H54 (cell line): ENCODE measurements at regions not wholly inside any gene's neighbourhood (a gene's known extent, or its start where the extent isn't known, plus 50 kb on each side); places are given as distances from the start of the nearest gene placed in this dataset.
A peak's percentile ranks its signal among the peaks of the same experiment; 100 is the strongest.

Source experiments
- DNase-seq: peaks from one replicate; pipeline ENCODE4 v3.0.0; 2011; ENCODE audit warnings: low spot score, mixed read lengths; ENCODE audit not compliant: insufficient read length
- FAIRE-seq: peaks from 3 replicates; lab custom pipeline; 2011; peaks lifted over from hg19 to GRCh38; lab: Jason Lieb, UNC
- POLR2A ChIP-seq: IDR thresholded peaks from 2 replicates; pipeline ENCODE4 v1.6.1; 2011; ENCODE audit warnings: low read depth, mild to moderate bottlenecking, low read length

DNA sequence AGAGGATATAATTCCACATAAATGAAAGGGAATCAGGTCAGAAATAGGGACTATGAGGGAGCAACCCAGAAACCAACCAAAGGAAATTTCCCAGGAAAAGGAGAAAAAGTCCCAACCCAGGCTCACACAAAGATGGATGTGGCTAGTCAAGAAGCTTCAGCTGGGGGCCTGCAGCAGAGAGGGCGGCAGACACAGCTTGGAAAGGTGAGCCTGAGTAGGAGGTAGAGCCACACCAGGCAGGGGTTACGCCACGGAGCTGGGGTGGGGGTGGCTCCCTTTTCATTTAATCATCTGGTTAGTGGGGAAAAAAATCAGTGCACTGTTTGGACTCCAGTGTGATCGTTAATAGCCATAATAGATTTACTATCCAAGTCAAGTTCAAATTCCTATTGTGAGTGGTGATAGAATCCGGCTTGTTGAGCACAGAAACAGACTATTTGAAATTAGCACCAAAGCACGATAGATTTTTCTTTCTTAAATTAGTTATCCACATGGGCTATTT, 220.6 kb downstream of the TPBG start:
- FAIRE-seq (no peak), DNase-seq (no peak)
- no peak for TF ChIP-seq POLR2A

DNA sequence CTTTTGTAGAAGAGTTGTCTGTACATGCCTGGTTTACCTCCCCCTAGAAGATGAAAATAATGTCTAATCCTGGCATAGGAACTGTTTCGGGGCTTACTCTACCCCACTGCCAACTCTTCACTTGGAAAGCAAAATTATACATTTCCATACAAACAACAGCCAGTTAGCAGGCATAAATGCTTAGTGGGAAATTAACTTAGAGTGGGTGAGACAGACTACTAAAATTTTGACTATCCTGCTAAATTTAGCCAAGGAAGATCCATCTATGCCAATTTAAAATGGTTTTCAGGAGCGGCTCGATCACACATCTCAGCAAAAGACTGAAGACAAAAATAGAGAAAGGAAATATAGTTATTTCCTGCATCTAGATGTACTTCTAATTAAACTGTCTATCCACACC, 221.2 kb downstream of the TPBG start:
- FAIRE-seq (no peak), DNase-seq (no peak)
- TF ChIP-seq POLR2A: no peak

- FAIRE-seq (no peak), DNase-seq (no peak)
- TF ChIP-seq POLR2A: no peak
Observed at GRCh38 chr6:82588020-82588419, 224.4 kb downstream of the TPBG start.

DNA sequence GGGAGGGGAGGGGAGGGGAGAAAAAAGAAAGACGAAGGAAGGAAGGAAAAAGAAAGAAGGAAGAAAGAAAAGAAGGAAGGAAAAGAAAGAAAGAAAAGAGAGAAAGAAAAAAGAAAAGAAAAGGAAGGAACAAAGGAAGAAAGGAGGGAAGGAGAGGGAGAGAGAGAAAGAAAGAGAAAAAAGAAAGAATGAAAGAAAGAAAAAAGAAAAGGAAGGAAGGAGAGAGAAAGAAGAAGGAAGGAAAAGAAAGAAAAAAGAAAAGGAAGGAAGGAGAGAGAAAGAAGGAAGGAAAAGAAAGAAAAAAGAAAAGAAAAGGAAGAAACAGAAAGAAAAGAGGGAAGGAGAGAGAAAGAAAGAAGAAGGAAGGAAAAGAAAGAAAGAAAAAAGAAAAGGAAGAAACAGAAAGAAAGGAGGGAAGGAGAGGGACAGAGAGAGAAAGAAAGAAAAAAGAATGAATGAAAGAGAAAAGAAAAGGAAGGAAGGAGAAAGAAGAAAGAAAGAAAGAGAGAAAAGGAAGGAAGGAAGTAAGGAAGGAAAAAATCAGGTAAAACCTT, 225.3 kb downstream of the TPBG start:
- FAIRE-seq (no peak), DNase-seq (no peak)
- no peak for TF ChIP-seq POLR2A

DNA sequence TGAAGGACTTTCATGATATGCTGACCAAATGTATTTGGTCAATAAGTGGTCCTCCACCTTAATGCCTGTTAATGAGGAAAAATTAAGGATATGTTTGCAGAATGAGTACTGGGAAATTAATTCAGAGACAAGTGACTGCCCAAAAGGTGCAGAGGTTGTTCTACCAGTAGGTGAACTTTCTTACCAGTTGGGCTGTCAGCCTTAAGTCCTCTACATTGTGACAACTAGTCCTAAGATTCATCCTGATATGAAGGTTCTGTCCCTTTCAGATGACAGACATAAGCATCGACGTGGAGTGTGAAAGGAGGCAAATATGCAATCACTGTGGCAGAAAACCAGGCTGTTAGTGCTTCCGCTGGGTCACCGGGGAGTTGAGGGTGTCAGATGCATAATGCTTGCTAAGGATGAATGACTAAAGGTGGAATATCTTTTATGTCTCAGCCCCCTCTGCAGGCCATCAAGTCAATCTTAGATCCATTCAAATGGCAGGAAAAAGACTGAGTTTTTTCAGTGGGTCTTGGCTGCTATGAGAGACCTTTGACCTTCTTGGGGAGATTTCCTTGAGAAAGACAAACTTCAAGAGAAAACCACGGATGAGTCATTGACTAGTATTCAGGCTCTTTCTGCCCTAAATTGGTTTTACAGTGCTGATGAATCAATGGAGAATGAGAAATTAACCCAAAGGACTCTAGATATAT, 226.0 kb downstream of the TPBG start:
- TF ChIP-seq POLR2A: no peak
- DNase-seq: peak; percentile 6
- peak; percentile 95 for FAIRE-seq

- DNase-seq (no peak), FAIRE-seq (no peak)
- TF ChIP-seq POLR2A: no peak
Observed at GRCh38 chr6:82597201-82597600, 233.6 kb downstream of the TPBG start.

DNA sequence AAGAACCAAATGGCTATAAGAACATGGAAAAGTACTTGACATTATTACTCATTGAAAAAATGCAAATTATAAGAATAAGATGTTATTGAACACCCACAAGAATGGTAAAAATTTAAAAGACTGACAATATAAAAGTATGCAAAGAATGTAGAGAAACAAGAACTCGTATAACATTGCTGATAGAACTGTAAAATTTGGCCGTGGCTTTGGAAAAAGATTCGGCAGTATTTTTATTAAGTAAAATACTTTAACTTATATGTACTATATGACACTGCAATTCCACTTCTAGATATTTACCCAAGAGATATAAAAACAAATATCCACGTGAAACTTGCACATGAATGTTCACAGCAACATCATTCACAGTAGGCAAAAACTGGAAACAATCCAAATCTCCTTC, 239.2 kb downstream of the TPBG start:
- no peak for TF ChIP-seq POLR2A
- no peak for DNase-seq
- no peak for FAIRE-seq

GRCh38 chr6:82603871-82604270, 240.3 kb downstream of the TPBG start:
- no peak for TF ChIP-seq POLR2A
- no peak for DNase-seq
- no peak for FAIRE-seq

DNA sequence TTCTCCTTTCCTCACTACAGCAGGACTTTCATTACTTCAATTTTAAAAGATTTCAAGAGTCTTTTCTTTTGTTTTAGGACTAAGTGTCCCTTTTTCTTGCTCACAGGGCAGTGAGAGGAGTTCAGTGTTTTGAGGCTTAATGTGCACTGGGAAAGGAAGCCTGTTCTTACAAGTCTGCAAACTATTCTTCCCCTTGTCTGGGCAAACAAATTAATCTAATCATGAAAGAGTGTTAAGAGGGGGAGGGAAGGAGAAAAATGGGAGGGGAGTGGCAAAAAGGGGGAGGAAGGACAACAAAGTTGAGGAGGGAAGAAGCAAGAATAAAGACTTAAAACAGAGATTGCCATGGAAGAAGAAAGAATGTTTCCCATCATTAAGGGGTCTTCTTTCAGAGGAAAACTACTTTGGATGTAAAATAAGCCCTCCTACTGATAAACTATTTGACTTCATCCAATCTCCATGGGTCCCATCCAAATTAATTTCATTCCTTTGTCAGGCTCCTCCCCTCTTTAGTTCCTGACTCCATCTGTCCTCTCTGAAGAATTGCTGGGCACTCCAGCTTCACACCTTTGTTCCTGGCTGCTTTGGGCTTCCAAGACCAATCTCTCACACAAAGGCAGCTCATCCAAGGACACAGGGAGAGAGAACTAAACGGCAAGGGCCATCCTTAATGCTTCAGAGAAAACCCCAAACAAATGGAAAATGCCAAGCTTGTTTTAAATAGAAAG, 244.5 kb downstream of the TPBG start:
- no peak for TF ChIP-seq POLR2A
- DNase-seq (no peak), FAIRE-seq (no peak)

- no peak for TF ChIP-seq POLR2A
- FAIRE-seq (no peak), DNase-seq (no peak)
Observed at GRCh38 chr6:82608781-82609180, 245.2 kb downstream of the TPBG start.

- FAIRE-seq (no peak), DNase-seq (no peak)
- TF ChIP-seq POLR2A: no peak
Observed at GRCh38 chr6:82611751-82612150, 248.1 kb downstream of the TPBG start.

DNA sequence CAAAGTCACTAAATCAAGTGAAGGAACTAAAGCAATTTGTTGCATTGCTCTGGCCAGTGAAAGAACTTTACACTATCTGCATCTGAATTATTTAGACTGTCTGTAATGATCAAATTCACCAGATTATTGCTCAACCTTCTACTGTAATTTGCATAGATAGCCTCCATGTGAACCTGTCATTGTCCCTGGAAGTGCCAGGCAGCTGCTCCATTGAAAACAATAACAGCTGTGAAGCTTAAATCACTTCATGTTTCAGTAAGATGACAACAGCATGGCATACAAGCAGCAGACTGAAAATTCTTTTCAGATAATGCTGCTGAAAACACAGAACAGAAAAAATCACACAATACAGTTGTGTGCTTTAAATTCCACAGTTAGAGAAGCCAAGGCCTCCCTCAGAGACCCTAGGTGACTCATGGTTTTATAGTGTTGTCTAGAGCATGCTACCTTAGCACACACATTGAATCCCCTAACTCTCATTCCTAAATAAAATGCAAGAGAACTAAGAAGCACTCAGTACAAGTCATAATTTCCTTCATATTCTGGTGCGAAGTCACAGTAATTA, 248.9 kb downstream of the TPBG start:
- DNase-seq: no peak
- TF ChIP-seq POLR2A: no peak

GRCh38 chr6:82614518-82614917, 250.9 kb downstream of the TPBG start:
- no peak for FAIRE-seq
- TF ChIP-seq POLR2A: no peak
- no peak for DNase-seq

More for the DNA sequence above, 248.9 kb downstream of the TPBG start:
- FAIRE-seq: no peak
